GM12874 (cell line): ENCODE measurements at regions not wholly inside any gene's neighbourhood (a gene's known extent, or its start where the extent isn't known, plus 50 kb on each side); places are given as distances from the start of the nearest gene placed in this dataset.

Experiments
- CTCF ChIP-seq: IDR thresholded peaks from 2 replicates; pipeline ENCODE4 v1.5.1; 2011; ENCODE audit warnings: low read depth, mild to moderate bottlenecking, control low read depth, low read length, moderate library complexity; ENCODE audit not compliant: insufficient read depth

GRCh38 chr1:39144924-39145323 lies 59.6 kb upstream of the MACF1 start:
- TF ChIP-seq CTCF: no peak

GRCh38 chr1:39145331-39145965 lies 59.0 kb upstream of the MACF1 start:
- no peak for TF ChIP-seq CTCF

- no peak for TF ChIP-seq CTCF
These were observed 57.8 kb upstream of the MACF1 start for GRCh38 chr1:39146681-39147080.

GRCh38 chr1:39147099-39148025 lies 57.1 kb upstream of the MACF1 start:
- TF ChIP-seq CTCF: no peak

- TF ChIP-seq CTCF: no peak
These were observed 55.6 kb upstream of the MACF1 start for GRCh38 chr1:39148942-39149341.

- no peak for TF ChIP-seq CTCF
These were observed 55.0 kb upstream of the MACF1 start for GRCh38 chr1:39149509-39149908.

GRCh38 chr1:39150779-39151178 lies 53.7 kb upstream of the MACF1 start:
- TF ChIP-seq CTCF: no peak
